Lower leg skin (tissue), 4 donors: ENCODE measurements at regions not wholly inside any gene's neighbourhood (a gene's known extent, or its start where the extent isn't known, plus 50 kb on each side); places are given as distances from the start of the nearest gene placed in this dataset.

Source experiments
- DNase-seq, 2 donors: peaks; one replicate each; pipeline ENCODE4 v3.0.0-alpha.2; 2019; ENCODE audit warnings: low spot score in 2 of 2
- H3K4me3 ChIP-seq: fragments of 200-600 bp; sonication (generic); 2 replicates; pipeline ENCODE4 v1.5.1; 2017; ENCODE audit warnings: mild to moderate bottlenecking, low read depth; ENCODE audit not compliant: poor library complexity, severe bottlenecking
- POLR2A ChIP-seq, 2 donors: fragments of 450-650 bp; IDR thresholded peaks; one replicate each; pipeline ENCODE4 v1.6.1; 2016 to 2017; ENCODE audit warnings: antibody characterized with exemption in 2 of 2, mild to moderate bottlenecking in 1 of 2, moderate library complexity in 1 of 2
- WGBS, 2 donors: methylation state at CpG; one replicate each; pipeline ENCODE4 v1.1.5; 2018; 5-methylcytosine and 5-hydroxymethylcytosine counted together
- intact Hi-C: fragments of 100-400 bp; cut with DNase I; formaldehyde crosslinking; loops from one replicate; pipeline ENCODE4 v1.15.0; 2023; ENCODE audit warnings: low total_unique reads
- TF ChIP-seq, protein P1 (sequence below), 3 donors: fragments of 450-650 bp; IDR thresholded peaks; one replicate each; pipeline ENCODE4 v1.5.1; 2016; ENCODE audit warnings: antibody characterized with exemption in 3 of 3, mild to moderate bottlenecking in 3 of 3, moderate library complexity in 2 of 3

DNA sequence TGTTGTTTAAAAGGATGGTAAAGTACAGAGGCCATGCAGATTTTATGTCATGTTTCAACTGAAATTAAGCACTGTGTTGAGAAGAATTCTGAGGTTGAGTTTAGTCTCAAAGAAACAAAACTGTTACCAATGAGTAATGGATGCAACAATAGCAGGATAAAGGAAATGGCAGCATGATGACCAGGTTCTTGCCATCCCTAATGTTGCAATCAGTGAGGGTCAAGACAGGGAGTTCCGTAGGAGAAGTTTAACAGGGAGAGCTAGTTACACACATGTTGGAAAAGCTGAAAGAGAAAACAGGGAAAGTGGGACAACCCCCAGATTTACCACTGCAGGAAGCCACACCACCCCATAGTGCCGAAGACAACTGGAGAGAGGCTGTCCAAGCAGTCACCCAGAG, 343.8 kb upstream of the EPHA4 start:
- intact Hi-C loops, result no loop called here
- TF ChIP-seq, protein P1, sequence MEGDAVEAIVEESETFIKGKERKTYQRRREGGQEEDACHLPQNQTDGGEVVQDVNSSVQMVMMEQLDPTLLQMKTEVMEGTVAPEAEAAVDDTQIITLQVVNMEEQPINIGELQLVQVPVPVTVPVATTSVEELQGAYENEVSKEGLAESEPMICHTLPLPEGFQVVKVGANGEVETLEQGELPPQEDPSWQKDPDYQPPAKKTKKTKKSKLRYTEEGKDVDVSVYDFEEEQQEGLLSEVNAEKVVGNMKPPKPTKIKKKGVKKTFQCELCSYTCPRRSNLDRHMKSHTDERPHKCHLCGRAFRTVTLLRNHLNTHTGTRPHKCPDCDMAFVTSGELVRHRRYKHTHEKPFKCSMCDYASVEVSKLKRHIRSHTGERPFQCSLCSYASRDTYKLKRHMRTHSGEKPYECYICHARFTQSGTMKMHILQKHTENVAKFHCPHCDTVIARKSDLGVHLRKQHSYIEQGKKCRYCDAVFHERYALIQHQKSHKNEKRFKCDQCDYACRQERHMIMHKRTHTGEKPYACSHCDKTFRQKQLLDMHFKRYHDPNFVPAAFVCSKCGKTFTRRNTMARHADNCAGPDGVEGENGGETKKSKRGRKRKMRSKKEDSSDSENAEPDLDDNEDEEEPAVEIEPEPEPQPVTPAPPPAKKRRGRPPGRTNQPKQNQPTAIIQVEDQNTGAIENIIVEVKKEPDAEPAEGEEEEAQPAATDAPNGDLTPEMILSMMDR (IDR thresholded peaks at IDR 0.05), result no peak
- no peak for TF ChIP-seq POLR2A (IDR thresholded peaks at IDR 0.05)
- WGBS, 2 donors, result 73 to 79% methylated on average over 2 of the region's 2 CpGs

DNA sequence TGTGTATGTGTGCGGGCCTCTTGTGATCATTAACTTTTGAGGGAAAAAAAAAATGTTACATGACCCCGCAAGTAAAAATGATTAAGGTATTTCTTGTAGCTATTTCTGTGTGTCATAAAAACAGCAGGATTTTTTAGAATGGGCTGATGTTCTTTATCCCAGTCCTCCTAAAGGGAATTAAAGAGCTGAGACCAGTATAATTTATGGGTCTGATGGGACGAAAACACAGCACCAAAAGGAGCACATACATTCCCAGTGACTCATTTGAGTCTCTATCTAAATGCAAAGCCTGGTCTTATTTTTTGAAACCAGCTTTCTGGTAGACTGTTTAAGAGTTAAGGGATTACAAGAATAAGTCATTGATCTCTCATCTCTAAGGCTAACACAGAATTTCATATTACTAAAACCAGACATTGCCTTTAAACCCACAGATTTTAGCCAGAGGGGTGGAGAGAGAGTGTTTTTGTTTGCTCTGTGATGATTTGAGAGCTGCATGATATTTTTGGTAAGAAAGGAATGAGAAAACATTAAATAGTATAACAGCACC, 342.3 kb upstream of the EPHA4 start:
- intact Hi-C loops, result no loop called here
- TF ChIP-seq POLR2A (IDR thresholded peaks at IDR 0.05), result no peak
- TF ChIP-seq, protein P1 (IDR thresholded peaks at IDR 0.05), result no peak
- WGBS, 2 donors, result 41 to 50% methylated on average over 3 of the region's 3 CpGs
- no peak overlapping the region for H3K4me3 ChIP-seq
- DNase-seq, result no peak

More for the DNA sequence above, 343.8 kb upstream of the EPHA4 start:
- H3K4me3 ChIP-seq, result no peak overlapping the region
- no peak for DNase-seq

DNA sequence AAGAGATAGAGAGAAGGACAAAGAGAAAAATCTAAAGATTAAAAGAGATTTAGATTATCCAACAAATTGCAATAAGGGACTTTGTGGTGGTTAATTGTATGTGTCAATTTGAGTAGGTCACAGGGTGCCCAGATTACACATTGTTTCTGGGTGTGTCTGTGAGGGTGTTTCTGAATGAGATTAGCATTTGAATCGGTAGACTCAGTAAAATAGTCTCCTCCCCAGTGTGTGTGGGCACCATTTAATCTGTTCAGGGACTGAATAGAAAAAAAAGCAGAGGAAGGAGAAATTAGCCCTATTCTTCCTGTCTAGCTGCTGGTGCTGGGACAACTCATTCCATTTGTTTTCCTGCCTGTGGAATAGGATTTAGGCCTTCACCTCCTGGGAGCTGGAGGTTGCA, 339.8 kb upstream of the EPHA4 start:
- WGBS, 2 donors, result 60 to 65% methylated on average over 1 of the region's 1 CpG

DNA sequence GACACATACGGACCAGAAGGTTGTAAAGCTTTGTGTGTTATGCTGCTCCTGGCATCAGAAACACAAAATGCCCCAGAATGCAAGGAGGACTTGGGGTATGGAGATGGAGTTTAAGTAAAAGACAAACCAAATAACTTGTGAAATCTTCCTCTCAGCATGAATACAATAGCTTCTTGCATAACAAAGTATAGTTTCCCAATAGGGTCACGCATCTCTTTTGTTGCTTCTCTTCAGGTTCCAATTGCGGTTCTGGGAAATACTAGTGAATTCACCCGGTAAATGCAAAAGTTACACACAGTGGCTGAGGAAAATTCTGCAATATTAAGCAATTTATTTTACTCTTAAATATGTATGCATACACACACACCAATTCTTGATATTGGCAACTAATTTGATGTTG, 339.2 kb upstream of the EPHA4 start:
- WGBS, 2 donors, result 90 to 91% methylated on average over 4 of the region's 4 CpGs
- DNase-seq, result no peak
- TF ChIP-seq POLR2A (IDR thresholded peaks at IDR 0.05), result no peak
- TF ChIP-seq, protein P1 (IDR thresholded peaks at IDR 0.05), result no peak
- H3K4me3 ChIP-seq, result no peak overlapping the region
- intact Hi-C loops, result no loop called here

More for the DNA sequence above, 339.8 kb upstream of the EPHA4 start:
- intact Hi-C loops, result no loop called here
- TF ChIP-seq POLR2A (IDR thresholded peaks at IDR 0.05), result no peak
- TF ChIP-seq, protein P1 (IDR thresholded peaks at IDR 0.05), result no peak
- no peak overlapping the region for H3K4me3 ChIP-seq
- no peak for DNase-seq

DNA sequence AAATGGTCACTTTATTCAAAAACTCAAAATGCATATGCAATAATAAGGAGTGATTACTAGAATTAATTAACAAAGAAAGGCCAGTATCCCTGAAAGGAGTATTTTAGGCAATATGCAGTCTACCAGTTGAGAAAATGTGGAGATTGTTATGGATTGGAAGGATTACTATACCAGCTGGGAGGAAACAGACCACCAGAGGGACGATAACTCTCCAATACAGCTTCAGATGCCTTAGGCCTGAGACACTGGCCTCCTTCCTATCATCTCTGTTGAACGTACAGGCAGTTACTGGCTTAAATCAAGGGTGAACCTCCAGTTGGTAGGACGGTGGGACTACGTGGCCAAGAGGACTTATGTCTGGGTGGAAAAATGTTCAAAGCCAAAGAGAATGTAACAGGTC, 336.4 kb upstream of the EPHA4 start:
- WGBS, 2 donors, result 76 to 83% methylated on average over 4 of the region's 4 CpGs
- no peak for DNase-seq
- TF ChIP-seq, protein P1 (IDR thresholded peaks at IDR 0.05), result no peak
- no peak for TF ChIP-seq POLR2A (IDR thresholded peaks at IDR 0.05)
- H3K4me3 ChIP-seq, result no peak overlapping the region
- intact Hi-C loops, result no loop called here

DNA sequence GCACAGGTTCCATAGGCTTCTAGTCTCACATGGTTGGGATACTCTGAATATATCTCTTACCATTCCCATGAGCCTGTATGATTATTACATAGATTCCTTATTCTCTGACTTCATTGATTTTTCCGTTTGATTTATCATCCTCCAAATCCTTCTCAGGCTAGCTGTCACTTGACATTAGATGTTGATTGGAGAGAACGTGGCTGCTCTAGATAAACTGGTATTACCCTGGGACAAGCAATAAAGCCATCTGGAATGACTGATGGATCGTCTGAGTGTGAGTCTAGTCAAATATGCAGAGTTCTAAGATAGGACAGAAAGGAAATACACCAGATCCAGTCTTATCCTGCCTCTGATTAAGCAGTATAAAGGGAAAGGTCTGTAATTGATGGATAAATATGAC, 325.6 kb upstream of the EPHA4 start:
- H3K4me3 ChIP-seq, result no peak overlapping the region
- no peak for TF ChIP-seq POLR2A (IDR thresholded peaks at IDR 0.05)
- TF ChIP-seq, protein P1 (IDR thresholded peaks at IDR 0.05), result no peak
- 51 to 53% methylated on average over 3 of the region's 3 CpGs for WGBS, 2 donors
- no peak for DNase-seq
- intact Hi-C loops, result no loop called here
